ENCODE measurements at regions not wholly inside any gene's neighbourhood (a gene's known extent, or its start where the extent isn't known, plus 50 kb on each side); places are given as distances from the start of the nearest gene placed in this dataset.

DNA sequence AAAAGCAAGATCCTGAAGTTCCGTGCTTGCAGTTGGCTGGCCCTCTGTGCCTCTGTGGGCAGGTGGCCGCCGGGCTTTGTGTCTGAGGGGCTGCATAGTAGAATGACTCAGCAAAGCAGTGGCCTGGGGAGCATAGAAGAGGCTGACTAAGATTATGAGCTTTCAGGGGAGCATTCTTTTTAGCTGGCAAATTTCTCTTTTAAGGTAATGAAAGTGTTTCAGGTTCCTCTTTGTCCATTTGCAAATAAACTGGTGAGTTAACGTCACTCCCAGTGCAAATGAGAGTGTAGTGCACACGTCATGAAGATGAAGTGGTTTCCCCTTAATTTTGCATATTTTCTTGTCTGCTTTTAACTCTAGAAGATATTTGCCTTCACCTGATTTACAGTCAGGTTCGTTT is 98.6 kb downstream of the BCL2L11 start:
- Histone ChIP-seq H3K36me3 (ENCODE audit: control insufficient read depth, insufficient read depth, low read length, severe bottlenecking) (no peaks in the 10 kb centered on the region), H3K9me3 (ENCODE audit: control insufficient read depth, low read length) (peaks cover 3% of the 10 kb centered on the region), H3K9ac (ENCODE audit: low read length) (no peak overlapping the region), H3K4me1 (ENCODE audit: control insufficient read depth, insufficient read depth, low read length) (no peaks in the 10 kb centered on the region), H3K4me3 (ENCODE audit: low read length) (no peak overlapping the region), H3K27me3 (replicated peaks; ENCODE audit: control insufficient read depth, insufficient read depth, low read length) (no peaks in the 10 kb centered on the region)
- DNase-seq (ENCODE audit: low read depth): no peak

DNA sequence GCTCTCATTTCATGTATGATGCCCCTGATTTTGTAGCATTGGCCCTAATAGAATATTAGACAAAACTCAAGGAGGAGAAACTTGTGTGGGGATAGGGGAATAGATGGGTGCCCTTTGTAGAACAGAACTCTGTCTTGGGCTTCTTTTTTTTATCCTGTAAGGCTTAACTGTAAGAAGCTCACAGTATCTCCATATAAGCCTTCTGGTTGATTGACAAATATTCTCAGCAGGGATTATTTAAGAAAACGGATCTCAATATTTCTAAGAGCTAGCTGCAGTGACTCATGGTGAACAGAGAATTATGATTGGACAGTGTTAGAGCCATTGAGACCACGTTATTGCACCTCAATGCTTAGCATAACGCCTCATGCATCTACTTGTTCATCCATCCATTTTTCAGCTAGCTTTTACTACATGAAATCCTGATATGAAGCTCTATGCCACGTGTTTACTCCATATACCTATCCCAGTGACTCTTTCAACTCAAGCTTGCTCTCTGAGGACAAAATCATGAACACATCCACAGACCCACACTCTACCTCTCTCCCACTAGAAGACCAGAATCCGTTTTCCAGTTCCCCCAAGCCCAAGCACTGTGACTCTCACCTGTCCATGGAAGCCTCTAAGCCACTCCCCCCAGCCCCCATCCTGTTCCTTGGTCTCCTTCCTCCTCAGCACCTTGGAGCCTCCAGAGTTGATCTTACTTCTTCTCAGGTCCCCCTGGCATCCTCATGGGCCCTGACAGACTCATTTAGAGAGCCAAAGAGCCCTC is 99.2 kb downstream of the BCL2L11 start:
- no peak for DNase-seq (ENCODE audit: low read depth)
- Histone ChIP-seq H3K27me3 (replicated peaks; ENCODE audit: control insufficient read depth, insufficient read depth, low read length) (no peaks in the 10 kb centered on the region), H3K9me3 (ENCODE audit: control insufficient read depth, low read length) (no peaks in the 10 kb centered on the region), H3K36me3 (ENCODE audit: control insufficient read depth, insufficient read depth, low read length, severe bottlenecking) (no peaks in the 10 kb centered on the region), H3K9ac (ENCODE audit: low read length) (no peak overlapping the region), H3K4me3 (ENCODE audit: low read length) (no peak overlapping the region), H3K4me1 (ENCODE audit: control insufficient read depth, insufficient read depth, low read length) (no peaks in the 10 kb centered on the region)

DNA sequence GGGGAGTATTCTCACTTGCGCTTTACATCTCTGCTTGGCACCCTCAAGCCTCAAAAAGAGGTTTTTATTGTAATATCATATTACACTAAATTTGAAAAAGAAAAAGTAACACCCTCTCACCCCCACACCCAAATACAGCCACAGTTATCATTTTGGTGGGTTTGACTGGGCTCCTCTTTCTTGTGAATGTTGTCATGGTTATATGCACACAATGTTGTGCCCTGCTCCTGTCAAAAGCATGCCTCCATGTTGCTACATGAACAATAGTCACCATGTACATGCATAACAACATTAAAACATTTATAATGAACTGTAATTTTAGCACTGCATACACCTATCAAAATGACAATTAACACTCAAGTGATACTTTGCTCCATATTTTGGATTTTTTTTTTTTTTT is 100.2 kb downstream of the BCL2L11 start:
- Histone ChIP-seq H3K4me3 (ENCODE audit: low read length) (no peak overlapping the region), H3K9me3 (ENCODE audit: control insufficient read depth, low read length) (no peaks in the 10 kb centered on the region), H3K27me3 (replicated peaks; ENCODE audit: control insufficient read depth, insufficient read depth, low read length) (no peaks in the 10 kb centered on the region), H3K9ac (ENCODE audit: low read length) (no peak overlapping the region), H3K36me3 (ENCODE audit: control insufficient read depth, insufficient read depth, low read length, severe bottlenecking) (no peaks in the 10 kb centered on the region), H3K4me1 (ENCODE audit: control insufficient read depth, insufficient read depth, low read length) (no peaks in the 10 kb centered on the region)
- no peak for DNase-seq (ENCODE audit: low read depth)

DNA sequence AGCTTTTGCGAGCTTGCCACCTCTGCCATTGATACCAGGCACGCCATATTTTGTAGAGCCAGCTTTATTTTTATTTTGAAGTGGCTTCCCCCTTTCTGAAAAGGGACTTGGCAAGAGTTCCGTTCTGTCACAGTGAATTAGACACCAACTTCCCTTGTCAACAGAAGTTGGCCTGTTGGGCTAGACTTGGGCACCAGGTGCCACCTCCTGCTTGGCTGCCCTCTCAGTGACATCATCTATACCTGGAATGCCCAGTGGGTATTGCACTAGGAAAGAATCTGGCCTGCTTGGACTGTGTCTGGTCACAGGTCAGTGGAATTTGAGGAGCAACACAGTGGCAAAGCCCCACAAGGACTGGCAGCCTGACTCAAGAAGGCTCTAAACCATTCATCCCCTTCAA is 101.0 kb downstream of the BCL2L11 start:
- no peak overlapping the region for H3K9ac ChIP-seq (ENCODE audit: low read length)
- peaks cover 1% of the 10 kb centered on the region for H3K4me1 ChIP-seq (ENCODE audit: control insufficient read depth, insufficient read depth, low read length)
- no peaks in the 10 kb centered on the region for H3K36me3 ChIP-seq (ENCODE audit: control insufficient read depth, insufficient read depth, low read length, severe bottlenecking)
- no peak overlapping the region for H3K4me3 ChIP-seq (ENCODE audit: low read length)
- H3K27me3 ChIP-seq (replicated peaks; ENCODE audit: control insufficient read depth, insufficient read depth, low read length): no peaks in the 10 kb centered on the region
- no peaks in the 10 kb centered on the region for H3K9me3 ChIP-seq (ENCODE audit: control insufficient read depth, low read length)
- no peak for DNase-seq (ENCODE audit: low read depth)

DNA sequence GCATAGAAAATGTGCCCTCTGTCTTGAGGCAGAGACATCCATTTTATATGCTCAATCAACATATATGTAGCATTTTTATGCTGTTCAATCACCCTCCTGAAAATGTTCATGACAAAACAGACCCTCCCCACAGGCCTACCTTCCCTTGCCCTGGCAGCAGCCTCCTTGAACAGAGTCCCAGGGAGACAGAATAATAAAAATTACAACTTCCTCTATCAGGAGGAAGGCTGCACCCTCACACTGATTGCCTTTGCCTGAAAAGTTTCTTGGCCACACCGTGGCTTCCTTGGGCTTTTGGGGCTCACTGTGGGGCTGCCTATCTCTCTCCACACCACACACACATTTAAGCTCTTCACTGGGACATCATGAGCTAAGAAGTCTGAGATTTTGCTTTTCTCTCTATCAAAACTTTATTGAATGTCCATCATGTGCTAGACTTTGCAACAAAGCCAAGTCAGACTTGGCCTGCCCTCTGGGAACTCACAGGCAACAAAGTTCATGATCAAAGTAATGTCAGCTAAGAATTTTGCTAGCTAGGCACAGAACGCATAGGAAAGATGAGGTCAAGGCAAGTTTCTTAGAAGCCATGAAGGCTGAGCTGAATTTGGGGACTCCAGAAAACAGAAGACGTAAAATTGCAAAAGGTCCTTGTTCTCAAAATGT is 101.6 kb downstream of the BCL2L11 start:
- Histone ChIP-seq H3K36me3 (ENCODE audit: control insufficient read depth, insufficient read depth, low read length, severe bottlenecking) (no peaks in the 10 kb centered on the region), H3K4me1 (ENCODE audit: control insufficient read depth, insufficient read depth, low read length) (peaks cover 8% of the 10 kb centered on the region), H3K9ac (ENCODE audit: low read length) (no peak overlapping the region), H3K27me3 (replicated peaks; ENCODE audit: control insufficient read depth, insufficient read depth, low read length) (no peaks in the 10 kb centered on the region), H3K4me3 (ENCODE audit: low read length) (no peak overlapping the region), H3K9me3 (ENCODE audit: control insufficient read depth, low read length) (no peaks in the 10 kb centered on the region)
- no peak for DNase-seq (ENCODE audit: low read depth)

DNA sequence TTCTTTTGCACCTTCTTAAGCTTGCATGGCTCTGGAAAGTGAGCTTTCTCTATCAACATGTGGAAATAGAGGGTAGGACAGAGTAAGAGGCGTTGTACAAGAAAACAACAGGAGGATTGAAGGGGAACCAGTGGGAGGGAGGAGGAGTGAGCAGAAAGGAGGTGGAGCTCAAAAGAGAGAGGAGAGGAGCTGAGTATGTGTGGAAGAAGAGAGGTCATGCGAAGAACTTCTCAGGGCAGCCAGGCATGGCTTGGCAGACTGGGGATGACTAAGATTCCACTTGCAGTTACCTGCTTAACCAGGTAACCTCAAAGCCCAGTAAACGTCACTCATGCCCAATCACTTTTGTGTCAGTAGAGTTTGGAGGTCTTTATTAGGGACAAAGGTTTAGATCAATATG is 105.1 kb downstream of the BCL2L11 start:
- H3K36me3 ChIP-seq (ENCODE audit: control insufficient read depth, insufficient read depth, low read length, severe bottlenecking): no peaks in the 10 kb centered on the region
- DNase-seq (ENCODE audit: low read depth): no peak
- H3K27me3 ChIP-seq (replicated peaks; ENCODE audit: control insufficient read depth, insufficient read depth, low read length): no peaks in the 10 kb centered on the region
- H3K4me3 ChIP-seq (ENCODE audit: low read length): no peak overlapping the region
- H3K9me3 ChIP-seq (ENCODE audit: control insufficient read depth, low read length): no peaks in the 10 kb centered on the region
- peaks cover 16% of the 10 kb centered on the region for H3K4me1 ChIP-seq (ENCODE audit: control insufficient read depth, insufficient read depth, low read length)
- no peak overlapping the region for H3K9ac ChIP-seq (ENCODE audit: low read length)

DNA sequence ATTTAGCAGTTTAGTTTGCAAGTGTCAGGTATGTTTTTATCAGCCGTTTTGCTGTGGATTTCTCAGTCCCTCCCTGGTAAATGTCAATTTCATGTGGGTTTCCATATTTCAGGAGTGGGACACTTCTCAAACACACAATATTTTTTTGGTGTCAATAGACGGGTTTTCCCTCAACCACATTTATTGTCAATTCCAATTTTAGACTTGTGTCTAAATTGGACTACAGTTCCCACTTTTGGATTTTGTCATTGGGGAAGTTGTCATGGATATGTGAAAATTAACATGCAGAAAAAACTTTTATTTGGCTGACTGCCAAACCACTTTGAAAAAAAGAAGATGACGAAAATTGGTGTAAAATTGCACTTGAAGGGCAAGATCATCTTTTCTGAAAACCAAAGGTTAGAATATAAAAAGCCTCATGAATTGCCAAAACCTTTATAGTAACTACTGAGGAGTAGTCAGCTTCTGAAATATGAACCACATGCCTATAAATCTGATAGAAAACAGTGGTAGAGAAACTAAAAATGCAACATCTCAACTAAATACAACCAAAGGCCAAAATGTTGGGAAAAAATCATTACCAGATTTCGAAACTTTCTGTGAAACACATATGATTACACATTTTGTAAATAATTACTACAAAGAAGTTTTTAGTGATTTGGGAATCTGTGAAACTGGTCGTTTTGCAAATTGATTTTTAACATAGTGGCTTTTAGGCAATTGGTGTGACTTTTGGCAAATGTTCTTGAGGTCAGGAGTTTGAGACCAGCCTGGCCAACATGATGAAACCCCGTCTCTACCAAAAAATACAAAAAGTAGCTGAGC is 106.4 kb downstream of the BCL2L11 start:
- Histone ChIP-seq H3K9me3 (ENCODE audit: control insufficient read depth, low read length) (no peaks in the 10 kb centered on the region), H3K9ac (ENCODE audit: low read length) (no peak overlapping the region), H3K4me3 (ENCODE audit: low read length) (no peak overlapping the region), H3K27me3 (replicated peaks; ENCODE audit: control insufficient read depth, insufficient read depth, low read length) (no peaks in the 10 kb centered on the region), H3K36me3 (ENCODE audit: control insufficient read depth, insufficient read depth, low read length, severe bottlenecking) (no peaks in the 10 kb centered on the region), H3K4me1 (ENCODE audit: control insufficient read depth, insufficient read depth, low read length) (peaks cover 16% of the 10 kb centered on the region)
- peak; percentile 62 for DNase-seq (ENCODE audit: low read depth)

DNA sequence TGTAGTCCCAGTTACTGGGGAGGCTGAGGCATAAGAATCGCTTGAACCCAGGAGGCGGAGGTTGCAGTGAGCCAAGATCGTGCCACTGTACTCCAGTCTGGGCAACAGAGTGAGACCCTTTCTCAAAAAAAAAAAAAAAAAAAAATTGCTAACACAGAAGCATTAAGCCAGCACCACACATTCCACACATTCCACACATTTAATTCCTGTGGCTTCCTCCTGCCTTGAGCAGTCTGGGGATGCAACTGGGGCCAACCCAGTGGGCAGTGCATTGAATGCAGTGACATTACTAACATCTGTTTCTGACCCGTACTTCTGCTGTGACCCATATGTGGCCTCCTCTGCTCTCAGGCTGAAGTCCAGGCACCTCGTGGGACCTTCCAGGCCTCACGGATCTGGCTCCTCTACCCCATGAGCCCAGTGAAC is 107.0 kb downstream of the BCL2L11 start:
- no peaks in the 10 kb centered on the region for H3K27me3 ChIP-seq (replicated peaks; ENCODE audit: control insufficient read depth, insufficient read depth, low read length)
- no peaks in the 10 kb centered on the region for H3K36me3 ChIP-seq (ENCODE audit: control insufficient read depth, insufficient read depth, low read length, severe bottlenecking)
- H3K9ac ChIP-seq (ENCODE audit: low read length): no peak overlapping the region
- peak; percentile 50 for DNase-seq (ENCODE audit: low read depth)
- no peak overlapping the region for H3K4me3 ChIP-seq (ENCODE audit: low read length)
- peaks cover 16% of the 10 kb centered on the region for H3K4me1 ChIP-seq (ENCODE audit: control insufficient read depth, insufficient read depth, low read length)
- H3K9me3 ChIP-seq (ENCODE audit: control insufficient read depth, low read length): no peaks in the 10 kb centered on the region

DNA sequence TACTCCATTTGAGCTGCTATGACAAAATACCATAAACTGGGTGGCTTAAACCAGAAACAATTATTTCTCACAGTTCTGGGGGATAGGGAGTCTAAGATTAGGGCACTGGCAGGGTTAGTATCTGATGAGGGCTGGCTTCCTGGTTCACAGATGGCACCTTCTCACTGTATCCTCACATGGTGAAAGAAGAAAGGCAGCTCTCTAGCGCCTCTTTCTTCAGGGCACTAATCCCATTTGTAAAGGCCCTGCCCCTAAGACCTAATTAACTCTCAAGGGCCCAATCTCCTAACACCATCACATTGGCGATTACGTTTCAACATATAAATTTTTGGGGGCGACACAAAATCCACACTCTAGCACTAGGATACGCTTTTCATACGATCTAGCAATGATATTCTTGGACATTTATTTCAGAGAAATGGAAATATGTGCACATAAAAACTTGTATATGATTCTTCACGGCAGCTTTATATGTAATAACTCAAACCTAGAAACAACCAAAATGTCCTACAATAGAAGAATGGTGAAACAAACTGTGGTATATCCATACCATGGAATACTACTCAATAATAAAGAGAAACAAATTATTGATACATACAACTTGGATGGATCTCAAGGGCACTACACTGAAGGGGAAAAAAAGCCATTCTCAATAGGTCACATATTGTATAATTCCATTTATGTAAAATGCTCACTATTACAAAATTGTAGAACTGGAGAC is 111.0 kb downstream of the BCL2L11 start:
- H3K27me3 ChIP-seq (replicated peaks; ENCODE audit: control insufficient read depth, insufficient read depth, low read length): no peaks in the 10 kb centered on the region
- DNase-seq (ENCODE audit: low read depth): no peak
- no peaks in the 10 kb centered on the region for H3K9me3 ChIP-seq (ENCODE audit: control insufficient read depth, low read length)
- H3K4me3 ChIP-seq (ENCODE audit: low read length): no peak overlapping the region
- no peak overlapping the region for H3K9ac ChIP-seq (ENCODE audit: low read length)
- no peaks in the 10 kb centered on the region for H3K36me3 ChIP-seq (ENCODE audit: control insufficient read depth, insufficient read depth, low read length, severe bottlenecking)
- peaks cover 14% of the 10 kb centered on the region for H3K4me1 ChIP-seq (ENCODE audit: control insufficient read depth, insufficient read depth, low read length)

DNA sequence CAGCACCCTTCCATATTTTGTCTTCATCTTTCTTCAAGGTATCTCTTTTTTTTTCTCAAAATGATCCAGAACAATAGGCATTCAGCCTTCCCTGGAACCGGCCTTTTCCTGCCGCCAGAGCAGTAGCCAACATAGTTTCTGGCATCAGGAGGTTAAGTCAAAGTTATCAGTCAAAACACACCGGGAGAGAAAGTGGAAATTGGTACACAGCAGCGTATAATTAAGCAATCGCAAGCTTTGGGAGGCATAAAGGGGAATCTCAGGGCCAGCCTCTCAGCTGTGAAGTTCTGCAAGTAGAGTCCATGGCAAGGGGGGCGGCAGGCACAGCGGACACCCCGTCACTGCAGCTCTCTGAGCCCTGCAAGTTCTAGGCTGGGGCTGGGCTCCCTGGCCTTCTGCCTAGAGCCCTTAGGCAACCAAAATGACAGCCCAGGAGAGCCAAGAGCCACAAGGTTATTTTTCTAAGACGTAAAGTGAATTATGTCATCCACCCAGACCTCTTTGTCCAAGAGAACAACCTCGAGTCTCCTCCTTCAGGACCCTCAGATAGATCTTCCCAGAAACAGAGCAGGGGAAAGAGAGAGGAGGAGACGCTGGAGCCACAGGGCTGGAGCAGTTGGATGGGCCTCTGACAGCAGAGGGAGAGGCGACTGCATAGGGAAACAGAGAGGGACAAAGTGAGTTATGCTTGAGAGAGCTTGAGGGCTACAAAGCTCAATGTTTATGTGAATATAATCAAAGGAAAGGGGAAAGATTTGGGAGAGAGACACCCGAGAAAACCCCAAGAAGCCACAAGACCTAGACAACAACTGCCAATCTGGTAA is 114.7 kb downstream of the BCL2L11 start:
- no peak overlapping the region for H3K4me3 ChIP-seq (ENCODE audit: low read length)
- no peak overlapping the region for H3K9ac ChIP-seq (ENCODE audit: low read length)
- H3K36me3 ChIP-seq (ENCODE audit: control insufficient read depth, insufficient read depth, low read length, severe bottlenecking): no peaks in the 10 kb centered on the region
- no peaks in the 10 kb centered on the region for H3K9me3 ChIP-seq (ENCODE audit: control insufficient read depth, low read length)
- no peaks in the 10 kb centered on the region for H3K4me1 ChIP-seq (ENCODE audit: control insufficient read depth, insufficient read depth, low read length)
- no peaks in the 10 kb centered on the region for H3K27me3 ChIP-seq (replicated peaks; ENCODE audit: control insufficient read depth, insufficient read depth, low read length)
- no peak for DNase-seq (ENCODE audit: low read depth)

All from adipocyte (in vitro differentiated cells).